ENCODE measurements at regions not wholly inside any gene's neighbourhood (a gene's known extent, or its start where the extent isn't known, plus 50 kb on each side); places are given as distances from the start of the nearest gene placed in this dataset.

GRCh38 chr2:142316049-142316448 is 185.2 kb upstream of the LRP1B start:
- Histone ChIP-seq H3K4me3 (no peak overlapping the region), H3K9me3 (no peaks in the 10 kb centered on the region), H3K4me2 (no peak overlapping the region), H3K27ac (no peak overlapping the region), H3K4me1 (no peaks in the 10 kb centered on the region)
- ChIA-PET CTCF (no interaction called here), POLR2A (no interaction called here)
- ATAC-seq (no peak), FAIRE-seq (no peak), DNase-seq (ENCODE audit: low read depth in 1 of 2, low spot score in 1 of 2) (no peak)
- WGBS (ENCODE audit: missing lambda C conversion rate): 56% methylated on average over 4 of the region's 4 CpGs
- TF ChIP-seq TP53 (CRISPR knock-in tag; IDR thresholded peaks at IDR 0.05) (no peak), ZNF302 (CRISPR knock-in tag; IDR thresholded peaks at IDR 0.05) (no peak), ESRRA (IDR thresholded peaks at IDR 0.05; ENCODE audit: borderline replicate concordance, low read length) (no peak), SMC3 (IDR thresholded peaks at IDR 0.05) (no peak), EHMT2 (IDR thresholded peaks at IDR 0.05; ENCODE audit: low read depth) (no peak)

GRCh38 chr2:142315346-142315745 is 184.5 kb upstream of the LRP1B start:
- Histone ChIP-seq H3K9me3 (peaks cover 3% of the 10 kb centered on the region), H3K4me3 (no peak overlapping the region), H3K4me1 (no peaks in the 10 kb centered on the region), H3K4me2 (no peak overlapping the region), H3K27ac (no peak overlapping the region)
- POLR2A ChIA-PET: no interaction called here
- ATAC-seq (no peak), DNase-seq (ENCODE audit: low read depth in 1 of 2, low spot score in 1 of 2) (no peak), FAIRE-seq (no peak)
- TF ChIP-seq CBX8 (IDR thresholded peaks at IDR 0.05) (no peak), KDM1A (IDR thresholded peaks at IDR 0.05; ENCODE audit: low read depth) (no peak), FOSB (CRISPR knock-in tag; IDR thresholded peaks at IDR 0.05) (no peak), EHF (CRISPR knock-in tag; IDR thresholded peaks at IDR 0.05) (no peak), FOXS1 (CRISPR knock-in tag; IDR thresholded peaks at IDR 0.05) (no peak), PBX3 (IDR thresholded peaks at IDR 0.05) (no peak), POLR2AphosphoS2 (conservative IDR thresholded peaks at IDR 0.05; ENCODE audit: low read length) (no peak), POLR2A (IDR thresholded peaks at IDR 0.05; ENCODE audit: low read length) (no peak), RCOR1 (IDR thresholded peaks at IDR 0.05; ENCODE audit: low read depth, low read length) (no peak), ZSCAN20 (CRISPR knock-in tag; IDR thresholded peaks at IDR 0.05) (no peak), RNF2 (IDR thresholded peaks at IDR 0.05; ENCODE audit: borderline replicate concordance, low read depth) (no peak), EP300 (IDR thresholded peaks at IDR 0.05) (no peak), HOXB13 (CRISPR knock-in tag; IDR thresholded peaks at IDR 0.05; ENCODE audit: low read depth) (no peak)
- CTCF ChIA-PET: no interaction called here

GRCh38 chr2:142314164-142314563 is 183.3 kb upstream of the LRP1B start:
- TF ChIP-seq MAFK (IDR thresholded peaks at IDR 0.05; ENCODE audit: partially characterized antibody) (no peak), FOSL2 (IDR thresholded peaks at IDR 0.05) (no peak), FOSL2 (CRISPR knock-in tag; IDR thresholded peaks at IDR 0.05) (no peak)
- ChIA-PET POLR2A (no interaction called here), CTCF (no interaction called here)
- Histone ChIP-seq H3K4me3 (no peak overlapping the region), H3K4me2 (no peak overlapping the region), H3K4me1 (no peaks in the 10 kb centered on the region), H3K27ac (no peak overlapping the region), H3K9me3 (peaks cover 9% of the 10 kb centered on the region)
- DNase-seq (ENCODE audit: low read depth in 1 of 2, low spot score in 1 of 2) (no peak), ATAC-seq (no peak), FAIRE-seq (no peak)
- 9% methylated on average over 2 of the region's 2 CpGs for WGBS (ENCODE audit: missing lambda C conversion rate)

- no peak overlapping the region for H3K4me3 ChIP-seq
- no peaks in the 10 kb centered on the region for H3K4me1 ChIP-seq
- DNase-seq (ENCODE audit: low read depth in 1 of 2, low spot score in 1 of 2): no peak
- ChIA-PET CTCF (no interaction called here), POLR2A (no interaction called here)
- H3K27ac ChIP-seq: no peak overlapping the region
- H3K4me2 ChIP-seq: no peak overlapping the region
- TF ChIP-seq E2F6 (IDR thresholded peaks at IDR 0.05; ENCODE audit: borderline replicate concordance, low read depth) (no peak), ZFP36 (IDR thresholded peaks at IDR 0.05; ENCODE audit: borderline replicate concordance, partially characterized antibody) (peak; percentile 84)
- no peak for ATAC-seq
- peaks cover 9% of the 10 kb centered on the region for H3K9me3 ChIP-seq
- no peak for FAIRE-seq
These were observed 179.7 kb upstream of the LRP1B start for GRCh38 chr2:142310530-142310929.

Data from A549 (cell line).